Astrocyte of the spinal cord (primary cell): ENCODE measurements at regions not wholly inside any gene's neighbourhood (a gene's known extent, or its start where the extent isn't known, plus 50 kb on each side); places are given as distances from the start of the nearest gene placed in this dataset.

Source experiments
- DNase-seq: peaks from one replicate; pipeline ENCODE4 v3.0.0; 2011; ENCODE audit warnings: low read depth, low spot score
- H3K4me3 ChIP-seq: 2 replicates; pipeline ENCODE4 v1.5.1; 2011; ENCODE audit warnings: low read depth, mild to moderate bottlenecking, low read length, moderate library complexity
- in situ Hi-C: cut with HindIII; loops from 2 replicates; pipeline ENCODE4 v1.10.0; 2017; ENCODE audit warnings: low sequenced_read_pairs
- TF ChIP-seq, protein P1 (sequence below): IDR thresholded peaks from 2 replicates; pipeline ENCODE4 v1.5.1; 2012; ENCODE audit warnings: low read depth, mild to moderate bottlenecking, low read length, inconsistent platforms

- in situ Hi-C loops, result no loop called here
- TF ChIP-seq, protein P1, sequence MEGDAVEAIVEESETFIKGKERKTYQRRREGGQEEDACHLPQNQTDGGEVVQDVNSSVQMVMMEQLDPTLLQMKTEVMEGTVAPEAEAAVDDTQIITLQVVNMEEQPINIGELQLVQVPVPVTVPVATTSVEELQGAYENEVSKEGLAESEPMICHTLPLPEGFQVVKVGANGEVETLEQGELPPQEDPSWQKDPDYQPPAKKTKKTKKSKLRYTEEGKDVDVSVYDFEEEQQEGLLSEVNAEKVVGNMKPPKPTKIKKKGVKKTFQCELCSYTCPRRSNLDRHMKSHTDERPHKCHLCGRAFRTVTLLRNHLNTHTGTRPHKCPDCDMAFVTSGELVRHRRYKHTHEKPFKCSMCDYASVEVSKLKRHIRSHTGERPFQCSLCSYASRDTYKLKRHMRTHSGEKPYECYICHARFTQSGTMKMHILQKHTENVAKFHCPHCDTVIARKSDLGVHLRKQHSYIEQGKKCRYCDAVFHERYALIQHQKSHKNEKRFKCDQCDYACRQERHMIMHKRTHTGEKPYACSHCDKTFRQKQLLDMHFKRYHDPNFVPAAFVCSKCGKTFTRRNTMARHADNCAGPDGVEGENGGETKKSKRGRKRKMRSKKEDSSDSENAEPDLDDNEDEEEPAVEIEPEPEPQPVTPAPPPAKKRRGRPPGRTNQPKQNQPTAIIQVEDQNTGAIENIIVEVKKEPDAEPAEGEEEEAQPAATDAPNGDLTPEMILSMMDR, result no peak
- no peak overlapping the region for H3K4me3 ChIP-seq
- no peak for DNase-seq
Observed at GRCh38 chr5:71907001-71907588, 188.0 kb downstream of the CARTPT start.

- in situ Hi-C loops, result no loop called here
- DNase-seq, result no peak
- TF ChIP-seq, protein P1, result no peak
Observed at GRCh38 chr5:71907608-71908145, 188.6 kb downstream of the CARTPT start.

DNA sequence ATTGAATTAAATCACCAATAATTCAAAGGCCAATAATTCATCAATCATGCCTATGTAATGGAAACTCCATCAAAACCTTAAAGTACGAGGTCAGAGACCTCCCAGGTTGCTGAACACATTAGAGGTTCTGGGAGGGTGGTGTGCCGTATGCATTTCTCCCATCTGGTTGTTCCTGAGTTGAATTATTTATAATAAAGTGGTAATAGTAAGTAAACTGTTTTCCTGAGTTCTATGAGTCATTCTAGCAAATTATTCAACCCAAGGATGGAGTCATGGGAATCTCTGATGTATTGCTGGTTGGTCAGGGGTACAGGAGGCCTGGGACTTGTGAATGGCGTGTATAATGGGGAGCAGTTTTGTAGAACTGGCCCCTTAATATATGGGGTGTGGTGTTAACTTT is 191.7 kb downstream of the CARTPT start:
- TF ChIP-seq, protein P1, result no peak
- DNase-seq, result no peak
- in situ Hi-C loops, result no loop called here
- H3K4me3 ChIP-seq, result no peak overlapping the region

More at GRCh38 chr5:71907608-71908145, 188.6 kb downstream of the CARTPT start:
- H3K4me3 ChIP-seq, result no peak overlapping the region

DNA sequence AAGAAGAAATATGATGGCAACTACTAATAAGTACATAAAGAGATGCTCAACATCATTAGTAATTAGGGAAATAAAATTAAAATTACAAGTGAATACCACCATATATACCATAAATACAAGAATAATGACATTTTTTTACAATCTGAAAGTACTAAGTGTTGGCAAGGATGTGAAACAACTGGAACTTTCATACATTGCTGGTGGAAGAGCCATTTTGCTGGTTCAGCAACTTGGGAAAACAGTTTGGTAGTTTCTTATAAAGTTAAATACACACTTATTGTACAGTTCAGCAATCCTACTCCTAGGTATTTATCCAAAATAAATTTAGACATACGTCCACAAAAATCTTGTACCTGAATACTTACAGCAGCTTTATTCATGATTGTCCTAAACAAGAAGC is 192.9 kb downstream of the CARTPT start:
- TF ChIP-seq, protein P1, result no peak
- DNase-seq, result no peak
- no peak overlapping the region for H3K4me3 ChIP-seq
- in situ Hi-C loops, result no loop called here

GRCh38 chr5:71914281-71914680 is 193.0 kb upstream of the MAP1B start:
- no peak for DNase-seq
- no peak overlapping the region for H3K4me3 ChIP-seq
- in situ Hi-C loops, result no loop called here
- TF ChIP-seq, protein P1, result no peak

GRCh38 chr5:71922584-71923106 is 184.6 kb upstream of the MAP1B start:
- H3K4me3 ChIP-seq, result no peak overlapping the region
- in situ Hi-C loops, result no loop called here
- TF ChIP-seq, protein P1, result peak; percentile 10
- peak; percentile 86 for DNase-seq
